Endodermal cell (in vitro differentiated cells): ENCODE measurements at regions not wholly inside any gene's neighbourhood (a gene's known extent, or its start where the extent isn't known, plus 50 kb on each side); places are given as distances from the start of the nearest gene placed in this dataset.
"Not testable (repeated sequence)": the region's sequence is repeated elsewhere in the genome, so short reads cannot be mapped to it uniquely, and the experiment has no call there.

ENCODE experiments used
- DNase-seq: peaks from one replicate; pipeline ENCODE4 v3.0.0-alpha.2; 2017
- H3K27ac ChIP-seq: 2 replicates; pipeline ENCODE4 v1.5.1; 2013; ENCODE audit warnings: mild to moderate bottlenecking, low read depth, low read length, moderate library complexity
- H3K27me3 ChIP-seq: 2 replicates; pipeline ENCODE4 v1.6.1; 2013; ENCODE audit warnings: mild to moderate bottlenecking, low read length, moderate library complexity; ENCODE audit not compliant: insufficient read depth, control insufficient read depth, poor library complexity, severe bottlenecking
- H3K36me3 ChIP-seq: 2 replicates; pipeline ENCODE4 v1.7.0; 2013; ENCODE audit warnings: mild to moderate bottlenecking, low read length, moderate library complexity; ENCODE audit not compliant: control insufficient read depth, insufficient read depth
- H3K4me1 ChIP-seq: one replicate; pipeline ENCODE4 v1.7.0; 2013; ENCODE audit warnings: low read length; ENCODE audit not compliant: control insufficient read depth, insufficient read depth
- H3K4me3 ChIP-seq: 2 replicates; pipeline ENCODE4 v1.5.1; 2013; ENCODE audit warnings: mild to moderate bottlenecking, low read length, moderate library complexity
- H3K9ac ChIP-seq: 2 replicates; pipeline ENCODE4 v1.6.1; 2013; ENCODE audit warnings: mild to moderate bottlenecking, low read length, moderate library complexity; ENCODE audit not compliant: poor library complexity, severe bottlenecking; ENCODE audit errors: extremely low read depth
- H3K9me3 ChIP-seq: 2 replicates; pipeline ENCODE4 v1.6.1; 2013; ENCODE audit warnings: mild to moderate bottlenecking, low read length, moderate library complexity; ENCODE audit not compliant: control insufficient read depth
- H3K27ac Mint-ChIP-seq: 2 replicates; pipeline ENCODE4 v1.8.0; 2020; ENCODE audit warnings: mixed read lengths
- H3K27me3 Mint-ChIP-seq: 2 replicates; pipeline ENCODE4 v1.8.0; 2021; ENCODE audit warnings: mild to moderate bottlenecking, mixed read lengths; ENCODE audit not compliant: insufficient read depth
- H3K36me3 Mint-ChIP-seq: 2 replicates; pipeline ENCODE4 v1.8.0; 2020; ENCODE audit warnings: low read depth, mixed read lengths
- H3K4me1 Mint-ChIP-seq: 2 replicates; pipeline ENCODE4 v1.8.0; 2020; ENCODE audit warnings: mixed read lengths
- H3K4me3 Mint-ChIP-seq: 2 replicates; pipeline ENCODE4 v1.8.0; 2020; ENCODE audit warnings: mild to moderate bottlenecking, moderate library complexity, mixed read lengths
- H3K9me3 Mint-ChIP-seq: 2 replicates; pipeline ENCODE4 v1.8.0; 2020; ENCODE audit warnings: mild to moderate bottlenecking, mixed read lengths
- CTCF ChIP-seq: fragments of 200-600 bp; sonication (generic); conservative IDR thresholded peaks from 2 replicates; pipeline ENCODE4 v1.5.0; 2021; ENCODE audit warnings: antibody characterized with exemption, mild to moderate bottlenecking
- WGBS, 2 experiments: methylation state at CpG; one replicate each; pipeline versions ENCODE4 v1.1.5 to v1.1.7; 2013; ENCODE audit warnings: missing lambda C conversion rate in 2 of 2, mixed read lengths in 1 of 2; ENCODE audit not compliant: insufficient coverage in 1 of 2, insufficient read length in 1 of 2; 5-methylcytosine and 5-hydroxymethylcytosine counted together

- Histone ChIP-seq H3K9ac (no peak overlapping the region), H3K4me3 (no peak overlapping the region), H3K36me3 (no peaks in the 10 kb centered on the region), H3K27me3 (no peaks in the 10 kb centered on the region), H3K9me3 (no peaks in the 10 kb centered on the region), H3K4me1 (peaks cover 4% of the 10 kb centered on the region), H3K27ac (no peak overlapping the region)
- 84 to 100% methylated on average over 3 to 8 of the region's 8 CpGs for WGBS, 2 experiments
- Mint-ChIP-seq H3K27ac (no peak overlapping the region), H3K36me3 (no peaks in the 10 kb centered on the region), H3K4me1 (peaks cover 16% of the 10 kb centered on the region), H3K9me3 (peaks cover 4% of the 10 kb centered on the region), H3K27me3 (no peaks in the 10 kb centered on the region), H3K4me3 (no peak overlapping the region)
- no peak for DNase-seq
- no peak for TF ChIP-seq CTCF
Measured at GRCh38 chr7:6889252-6889812, 63.3 kb upstream of the CCZ1B start.

GRCh38 chr7:6902097-6902518 lies 76.0 kb upstream of the CCZ1B start:
- H3K4me1 ChIP-seq, H3K9ac ChIP-seq, H3K27me3 ChIP-seq, H3K36me3 Mint-ChIP-seq, H3K27ac ChIP-seq, H3K4me3 ChIP-seq, H3K36me3 ChIP-seq, H3K27me3 Mint-ChIP-seq: not testable (repeated sequence)
- Mint-ChIP-seq H3K4me1 (peaks cover 38% of the 10 kb centered on the region), H3K27ac (peak overlapping the region; percentile 92), H3K4me3 (peak overlapping the region; percentile 27), H3K9me3 (peaks cover 22% of the 10 kb centered on the region)
- WGBS, 2 experiments: 0 to 5% methylated on average over 1 to 4 of the region's 4 CpGs
- TF ChIP-seq CTCF: peak; percentile 13
- peaks cover 18% of the 10 kb centered on the region for H3K9me3 ChIP-seq
- DNase-seq: peak; percentile 93

GRCh38 chr7:6903289-6903688 lies 77.2 kb upstream of the CCZ1B start:
- H3K9me3 ChIP-seq: peaks cover 18% of the 10 kb centered on the region
- H3K9me3 Mint-ChIP-seq: peaks cover 22% of the 10 kb centered on the region
- not testable (repeated sequence) for H3K4me3 Mint-ChIP-seq, H3K27me3 ChIP-seq, H3K27me3 Mint-ChIP-seq, H3K36me3 ChIP-seq, H3K36me3 Mint-ChIP-seq, H3K4me1 ChIP-seq, H3K9ac ChIP-seq, H3K27ac ChIP-seq, H3K4me3 ChIP-seq
- H3K27ac Mint-ChIP-seq: peak overlapping the region; percentile 92
- peaks cover 26% of the 10 kb centered on the region for H3K4me1 Mint-ChIP-seq
- DNase-seq: peak; percentile 70
- 86% methylated on average over 5 of the region's 7 CpGs; no CpG with 5 or more reads in 1 of the 2 experiments for WGBS, 2 experiments

- H3K9ac ChIP-seq, H3K36me3 Mint-ChIP-seq, H3K4me3 Mint-ChIP-seq, H3K27ac ChIP-seq, H3K36me3 ChIP-seq, H3K27me3 Mint-ChIP-seq, H3K4me1 ChIP-seq, H3K27me3 ChIP-seq: not testable (repeated sequence)
- peak overlapping the region; percentile 90 for H3K27ac Mint-ChIP-seq
- Histone ChIP-seq H3K9me3 (peaks cover 18% of the 10 kb centered on the region), H3K4me3 (peak overlapping the region; percentile 40)
- 42 to 60% methylated on average over 1 to 3 of the region's 4 CpGs for WGBS, 2 experiments
- H3K9me3 Mint-ChIP-seq: peaks cover 22% of the 10 kb centered on the region
- H3K4me1 Mint-ChIP-seq: peaks cover 26% of the 10 kb centered on the region
- peak; percentile 72 for DNase-seq
Measured at GRCh38 chr7:6903792-6904191, 77.7 kb upstream of the CCZ1B start.
